Endothelial cell (in vitro differentiated cells): ENCODE measurements at regions not wholly inside any gene's neighbourhood (a gene's known extent, or its start where the extent isn't known, plus 50 kb on each side); places are given as distances from the start of the nearest gene placed in this dataset.

Experiments used
- DNase-seq: peaks from one replicate; pipeline ENCODE4 v3.0.0; 2021; ENCODE audit warnings: low spot score
- H3K27ac Mint-ChIP-seq: one replicate; pipeline ENCODE4 v1.8.0; 2021; ENCODE audit warnings: mixed read lengths, inconsistent platforms; ENCODE audit not compliant: unreplicated experiment
- H3K27me3 Mint-ChIP-seq: one replicate; pipeline ENCODE4 v1.8.0; 2021; ENCODE audit warnings: mild to moderate bottlenecking, moderate library complexity, mixed read lengths, inconsistent platforms; ENCODE audit not compliant: unreplicated experiment
- H3K36me3 Mint-ChIP-seq: one replicate; pipeline ENCODE4 v1.8.0; 2021; ENCODE audit warnings: mild to moderate bottlenecking, low read depth, mixed read lengths, inconsistent platforms; ENCODE audit not compliant: unreplicated experiment
- H3K4me1 Mint-ChIP-seq: one replicate; pipeline ENCODE4 v1.8.0; 2021; ENCODE audit warnings: mild to moderate bottlenecking, mixed read lengths, inconsistent platforms; ENCODE audit not compliant: unreplicated experiment
- H3K4me3 Mint-ChIP-seq: one replicate; pipeline ENCODE4 v1.8.0; 2021; ENCODE audit warnings: mild to moderate bottlenecking, mixed read lengths, inconsistent platforms; ENCODE audit not compliant: unreplicated experiment
- H3K9me3 Mint-ChIP-seq: one replicate; pipeline ENCODE4 v1.8.0; 2021; ENCODE audit warnings: mixed read lengths, inconsistent platforms; ENCODE audit not compliant: unreplicated experiment
- TF ChIP-seq, protein P1 (sequence below): fragments of 200-600 bp; sonication (generic); IDR thresholded peaks from one replicate; pipeline ENCODE4 v1.5.0; 2021; ENCODE audit warnings: antibody characterized with exemption; ENCODE audit not compliant: unreplicated experiment

- DNase-seq, result no peak
- Mint-ChIP-seq H3K36me3 (no peaks in the 10 kb centered on the region), H3K4me3 (no peak overlapping the region), H3K27ac (no peak overlapping the region), H3K27me3 (no peaks in the 10 kb centered on the region), H3K9me3 (no peaks in the 10 kb centered on the region), H3K4me1 (peaks cover 3% of the 10 kb centered on the region)
- TF ChIP-seq, protein P1, sequence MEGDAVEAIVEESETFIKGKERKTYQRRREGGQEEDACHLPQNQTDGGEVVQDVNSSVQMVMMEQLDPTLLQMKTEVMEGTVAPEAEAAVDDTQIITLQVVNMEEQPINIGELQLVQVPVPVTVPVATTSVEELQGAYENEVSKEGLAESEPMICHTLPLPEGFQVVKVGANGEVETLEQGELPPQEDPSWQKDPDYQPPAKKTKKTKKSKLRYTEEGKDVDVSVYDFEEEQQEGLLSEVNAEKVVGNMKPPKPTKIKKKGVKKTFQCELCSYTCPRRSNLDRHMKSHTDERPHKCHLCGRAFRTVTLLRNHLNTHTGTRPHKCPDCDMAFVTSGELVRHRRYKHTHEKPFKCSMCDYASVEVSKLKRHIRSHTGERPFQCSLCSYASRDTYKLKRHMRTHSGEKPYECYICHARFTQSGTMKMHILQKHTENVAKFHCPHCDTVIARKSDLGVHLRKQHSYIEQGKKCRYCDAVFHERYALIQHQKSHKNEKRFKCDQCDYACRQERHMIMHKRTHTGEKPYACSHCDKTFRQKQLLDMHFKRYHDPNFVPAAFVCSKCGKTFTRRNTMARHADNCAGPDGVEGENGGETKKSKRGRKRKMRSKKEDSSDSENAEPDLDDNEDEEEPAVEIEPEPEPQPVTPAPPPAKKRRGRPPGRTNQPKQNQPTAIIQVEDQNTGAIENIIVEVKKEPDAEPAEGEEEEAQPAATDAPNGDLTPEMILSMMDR, result no peak
Measured at GRCh38 chr5:168059131-168059530, 232.3 kb upstream of the WWC1 start.

GRCh38 chr5:168062239-168062638 is 229.2 kb upstream of the WWC1 start:
- no peak overlapping the region for H3K27ac Mint-ChIP-seq
- no peaks in the 10 kb centered on the region for H3K9me3 Mint-ChIP-seq
- no peaks in the 10 kb centered on the region for H3K27me3 Mint-ChIP-seq
- no peak for DNase-seq
- no peaks in the 10 kb centered on the region for H3K36me3 Mint-ChIP-seq
- TF ChIP-seq, protein P1, result no peak
- H3K4me3 Mint-ChIP-seq, result no peak overlapping the region
- H3K4me1 Mint-ChIP-seq, result peaks cover 3% of the 10 kb centered on the region

GRCh38 chr5:168064457-168064856 is 227.0 kb upstream of the WWC1 start:
- H3K4me1 Mint-ChIP-seq, result no peaks in the 10 kb centered on the region
- TF ChIP-seq, protein P1, result no peak
- no peaks in the 10 kb centered on the region for H3K36me3 Mint-ChIP-seq

DNA sequence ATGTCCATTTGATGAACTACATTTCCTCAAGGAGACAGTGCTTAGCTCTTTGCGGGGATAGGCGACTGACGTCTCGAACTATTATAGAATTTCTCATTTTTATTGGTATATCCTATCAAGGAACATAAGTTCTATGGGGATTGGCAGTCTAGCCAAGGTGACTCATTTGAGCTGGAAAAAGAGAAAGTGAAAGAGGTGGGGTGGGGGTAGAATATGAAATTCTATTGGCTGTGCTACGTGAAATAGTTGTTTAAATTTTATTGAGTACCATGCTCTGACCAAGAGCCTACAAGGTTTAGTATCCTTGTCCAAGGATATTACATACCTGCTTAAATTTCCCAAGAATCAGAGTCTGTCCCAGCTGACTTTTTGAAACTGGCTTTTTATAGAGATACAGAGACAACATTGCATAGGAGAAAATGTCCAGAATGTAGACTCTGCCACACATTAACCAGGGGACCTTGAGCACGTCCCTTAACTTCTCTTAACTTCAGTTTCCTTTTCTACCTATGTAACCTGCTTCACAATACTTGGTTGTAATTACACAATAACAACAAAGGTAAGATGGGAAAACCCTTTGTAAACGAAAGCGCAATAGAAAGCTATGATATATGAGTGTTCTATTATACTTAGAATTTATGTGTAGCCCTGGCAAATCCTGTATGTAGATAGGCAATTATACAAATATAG is 226.4 kb upstream of the WWC1 start:
- Mint-ChIP-seq H3K27ac (no peak overlapping the region), H3K4me1 (no peaks in the 10 kb centered on the region), H3K4me3 (no peak overlapping the region), H3K36me3 (no peaks in the 10 kb centered on the region), H3K9me3 (no peaks in the 10 kb centered on the region), H3K27me3 (no peaks in the 10 kb centered on the region)
- DNase-seq, result no peak
- TF ChIP-seq, protein P1, result no peak

More at GRCh38 chr5:168064457-168064856, 227.0 kb upstream of the WWC1 start:
- Mint-ChIP-seq H3K27me3 (no peaks in the 10 kb centered on the region), H3K4me3 (no peak overlapping the region), H3K27ac (no peak overlapping the region), H3K9me3 (no peaks in the 10 kb centered on the region)
- DNase-seq, result no peak

GRCh38 chr5:168066536-168067208 is 224.8 kb upstream of the WWC1 start:
- DNase-seq, result no peak
- no peak overlapping the region for H3K4me3 Mint-ChIP-seq
- TF ChIP-seq, protein P1, result no peak
- H3K9me3 Mint-ChIP-seq, result no peaks in the 10 kb centered on the region
- H3K36me3 Mint-ChIP-seq, result no peaks in the 10 kb centered on the region
- H3K27ac Mint-ChIP-seq, result no peak overlapping the region
- no peaks in the 10 kb centered on the region for H3K27me3 Mint-ChIP-seq
- no peaks in the 10 kb centered on the region for H3K4me1 Mint-ChIP-seq
